CD4-positive, CD25-positive, alpha-beta regulatory T cell (primary cell): ENCODE measurements at regions not wholly inside any gene's neighbourhood (a gene's known extent, or its start where the extent isn't known, plus 50 kb on each side); places are given as distances from the start of the nearest gene placed in this dataset.
"Not testable (repeated sequence)": the region's sequence is repeated elsewhere in the genome, so short reads cannot be mapped to it uniquely, and the experiment has no call there.

ENCODE experiments used
- ATAC-seq, 2 donors: fragments of 150-1000 bp; cut with Tn5 transposase; one replicate each; pipeline ENCODE4 v1.10.0; 2021; ENCODE audit warnings: low read depth in 2 of 2, moderate number of reproducible peaks in 2 of 2, moderate library complexity in 1 of 2
- DNase-seq, 3 donors: peaks; one replicate each; pipeline versions ENCODE4 v3.0.0 to v3.0.0-alpha.2; 2012 to 2022; ENCODE audit warnings: mixed read lengths in 1 of 3
- H3K27ac ChIP-seq: one replicate; pipeline ENCODE4 v1.7.0; 2013; ENCODE audit warnings: mild to moderate bottlenecking, low read length; ENCODE audit not compliant: insufficient read depth, poor library complexity, severe bottlenecking
- H3K27me3 ChIP-seq: one replicate; pipeline ENCODE4 v1.7.0; 2013; ENCODE audit warnings: low read length; ENCODE audit not compliant: control insufficient read depth, insufficient read depth
- H3K36me3 ChIP-seq: one replicate; pipeline ENCODE4 v1.7.0; 2013; ENCODE audit warnings: mild to moderate bottlenecking, low read length, moderate library complexity; ENCODE audit not compliant: control insufficient read depth, insufficient read depth
- H3K4me1 ChIP-seq: 2 replicates; pipeline ENCODE4 v1.7.0; 2013; ENCODE audit warnings: mild to moderate bottlenecking, low read length; ENCODE audit not compliant: insufficient read depth, control insufficient read depth, poor library complexity, severe bottlenecking
- H3K4me3 ChIP-seq: one replicate; pipeline ENCODE4 v1.7.0; 2013; ENCODE audit warnings: low read depth, mild to moderate bottlenecking, low read length, moderate library complexity
- H3K9me3 ChIP-seq, 2 experiments: 1 replicate in 1 of 2; 2 replicates in 1 of 2; pipeline ENCODE4 v1.7.0; 2013; ENCODE audit warnings: low read length in 2 of 2, mild to moderate bottlenecking in 1 of 2, moderate library complexity in 1 of 2; ENCODE audit not compliant: control insufficient read depth in 2 of 2
- H3K27ac Mint-ChIP-seq, 3 donors: one replicate each; pipeline ENCODE4 v1.8.0; 2020 to 2022; ENCODE audit warnings: mild to moderate bottlenecking in 3 of 3, mixed read lengths in 3 of 3, moderate library complexity in 2 of 3
- H3K27me3 Mint-ChIP-seq: one replicate; pipeline ENCODE4 v1.8.0; 2022; ENCODE audit warnings: mild to moderate bottlenecking, mixed read lengths
- H3K36me3 Mint-ChIP-seq: one replicate; pipeline ENCODE4 v1.8.0; 2020; ENCODE audit warnings: mixed read lengths
- H3K4me1 Mint-ChIP-seq, 4 donors: one replicate each; pipeline ENCODE4 v1.8.0; 2020 to 2022; ENCODE audit warnings: mixed read lengths in 4 of 4, mild to moderate bottlenecking in 1 of 4
- H3K4me3 Mint-ChIP-seq, 4 donors: one replicate each; pipeline ENCODE4 v1.8.0; 2020 to 2022; ENCODE audit warnings: mild to moderate bottlenecking in 4 of 4, mixed read lengths in 4 of 4, moderate library complexity in 3 of 4
- H3K9me3 Mint-ChIP-seq, 7 donors: one replicate each; pipeline ENCODE4 v1.8.0; 2020 to 2022; ENCODE audit warnings: mixed read lengths in 7 of 7, mild to moderate bottlenecking in 3 of 7, moderate library complexity in 2 of 7

- not testable (repeated sequence) for H3K4me3 Mint-ChIP-seq, H3K4me3 ChIP-seq, H3K36me3 Mint-ChIP-seq, H3K27me3 ChIP-seq, H3K4me1 ChIP-seq, H3K36me3 ChIP-seq, H3K27me3 Mint-ChIP-seq, H3K27ac ChIP-seq, H3K9me3 ChIP-seq, H3K27ac Mint-ChIP-seq, ATAC-seq, H3K4me1 Mint-ChIP-seq
- DNase-seq: peak in 1 of 3 donors; percentile 4
- H3K9me3 Mint-ChIP-seq: peaks cover 0 to 14% (median 8%) of the 10 kb centered on the region in 7 donors
Measured at GRCh38 chr3:185306286-185306685, 52.4 kb upstream of the EHHADH start.

GRCh38 chr3:185306847-185307246 is 53.0 kb upstream of the EHHADH start:
- ATAC-seq: no peak
- no peak for DNase-seq
- Mint-ChIP-seq H3K4me1 (peaks cover 0 to 6% (median 1%) of the 10 kb centered on the region in 4 donors), H3K36me3 (peaks cover 7% of the 10 kb centered on the region), H3K9me3 (peaks cover 0 to 14% (median 9%) of the 10 kb centered on the region in 7 donors), H3K27ac (no peak overlapping the region), H3K27me3 (peaks cover 4% of the 10 kb centered on the region), H3K4me3 (no peak overlapping the region)
- Histone ChIP-seq H3K9me3 (no peaks in the 10 kb centered on the region), H3K4me1 (no peaks in the 10 kb centered on the region), H3K36me3 (no peaks in the 10 kb centered on the region), H3K27ac (no peak overlapping the region), H3K4me3 (no peak overlapping the region), H3K27me3 (no peaks in the 10 kb centered on the region)

- H3K9me3 ChIP-seq: no peaks in the 10 kb centered on the region
- no peak overlapping the region for H3K27ac ChIP-seq
- no peak for ATAC-seq
- H3K27me3 ChIP-seq: no peaks in the 10 kb centered on the region
- H3K4me3 Mint-ChIP-seq: no peak overlapping the region
- no peaks in the 10 kb centered on the region for H3K4me1 ChIP-seq
- H3K36me3 ChIP-seq: no peaks in the 10 kb centered on the region
- peaks cover 7% of the 10 kb centered on the region for H3K36me3 Mint-ChIP-seq
- H3K4me1 Mint-ChIP-seq: peaks cover 0 to 6% (median 1%) of the 10 kb centered on the region in 4 donors
- H3K9me3 Mint-ChIP-seq: peaks cover 0 to 14% (median 9%) of the 10 kb centered on the region in 7 donors
- H3K27ac Mint-ChIP-seq: no peak overlapping the region
- peak; percentile 7 to 59 (median 21) for DNase-seq
- peaks cover 4% of the 10 kb centered on the region for H3K27me3 Mint-ChIP-seq
- H3K4me3 ChIP-seq: no peak overlapping the region
Measured at GRCh38 chr3:185308126-185308754, 54.4 kb upstream of the EHHADH start.

GRCh38 chr3:185309302-185309701 is 53.6 kb upstream of the MAP3K13 start:
- no peak overlapping the region for H3K4me3 ChIP-seq
- H3K9me3 ChIP-seq: no peaks in the 10 kb centered on the region
- H3K27me3 ChIP-seq: no peaks in the 10 kb centered on the region
- no peaks in the 10 kb centered on the region for H3K4me1 ChIP-seq
- no peak overlapping the region for H3K27ac ChIP-seq
- peaks cover 0 to 6% (median 1%) of the 10 kb centered on the region in 4 donors for H3K4me1 Mint-ChIP-seq
- H3K36me3 ChIP-seq: no peaks in the 10 kb centered on the region
- no peak for ATAC-seq
- no peak overlapping the region for H3K4me3 Mint-ChIP-seq
- H3K27ac Mint-ChIP-seq: no peak overlapping the region
- DNase-seq: no peak
- H3K36me3 Mint-ChIP-seq: peaks cover 7% of the 10 kb centered on the region
- peaks cover 0 to 14% (median 9%) of the 10 kb centered on the region in 7 donors for H3K9me3 Mint-ChIP-seq
- H3K27me3 Mint-ChIP-seq: peaks cover 9% of the 10 kb centered on the region

- no peaks in the 10 kb centered on the region for H3K9me3 ChIP-seq
- H3K4me1 ChIP-seq: no peaks in the 10 kb centered on the region
- peaks cover 7% of the 10 kb centered on the region for H3K36me3 Mint-ChIP-seq
- no peaks in the 10 kb centered on the region for H3K27me3 ChIP-seq
- H3K4me1 Mint-ChIP-seq: peaks cover 0 to 6% (median 1%) of the 10 kb centered on the region in 4 donors
- no peak for DNase-seq
- peaks cover 0 to 14% (median 9%) of the 10 kb centered on the region in 7 donors for H3K9me3 Mint-ChIP-seq
- H3K4me3 Mint-ChIP-seq: no peak overlapping the region
- H3K27ac Mint-ChIP-seq: no peak overlapping the region
- no peak overlapping the region for H3K4me3 ChIP-seq
- H3K36me3 ChIP-seq: no peaks in the 10 kb centered on the region
- ATAC-seq: no peak
- H3K27ac ChIP-seq: no peak overlapping the region
- H3K27me3 Mint-ChIP-seq: peaks cover 9% of the 10 kb centered on the region
Measured at GRCh38 chr3:185309795-185310194, 53.1 kb upstream of the MAP3K13 start.

GRCh38 chr3:185311991-185312390 is 50.9 kb upstream of the MAP3K13 start:
- Histone ChIP-seq H3K4me1 (no peaks in the 10 kb centered on the region), H3K4me3 (no peak overlapping the region), H3K9me3 (no peaks in the 10 kb centered on the region), H3K36me3 (no peaks in the 10 kb centered on the region), H3K27me3 (peaks cover 2% of the 10 kb centered on the region), H3K27ac (no peak overlapping the region)
- DNase-seq: no peak
- no peak for ATAC-seq
- Mint-ChIP-seq H3K4me1 (peaks cover 0 to 6% (median 0%) of the 10 kb centered on the region in 4 donors), H3K27me3 (peaks cover 10% of the 10 kb centered on the region), H3K4me3 (no peak overlapping the region), H3K36me3 (peaks cover 3% of the 10 kb centered on the region), H3K27ac (no peak overlapping the region), H3K9me3 (peaks cover 0 to 13% (median 6%) of the 10 kb centered on the region in 7 donors)
